GM21447 (cell line): ENCODE measurements at regions not wholly inside any gene's neighbourhood (a gene's known extent, or its start where the extent isn't known, plus 50 kb on each side); places are given as distances from the start of the nearest gene placed in this dataset.

Source experiments
- ATAC-seq: cut with Tn5 transposase; IDR thresholded peaks from one replicate; pipeline ENCODE4 v1.9.1; 2021; ENCODE audit not compliant: unreplicated experiment

DNA sequence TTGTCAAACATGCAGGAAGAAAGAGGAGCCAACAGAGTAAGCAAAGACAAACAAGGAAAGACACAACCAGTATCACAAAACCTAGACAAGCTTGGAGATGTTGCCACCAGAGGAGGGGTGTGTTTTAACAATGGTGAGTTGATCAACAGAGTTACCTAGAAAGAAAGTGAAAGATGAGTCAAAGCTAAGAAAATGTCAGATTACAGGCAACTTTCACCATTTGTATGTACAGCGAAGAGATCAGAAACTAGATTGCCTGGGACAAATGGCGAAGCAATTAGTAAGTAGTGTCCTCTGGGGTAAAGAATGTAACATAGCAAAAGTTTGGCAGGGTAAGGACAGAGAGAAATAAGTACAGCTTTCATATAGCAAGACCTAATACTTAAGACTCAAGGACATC is 51.6 kb upstream of the POU3F2 start:
- ATAC-seq, result no peak

DNA sequence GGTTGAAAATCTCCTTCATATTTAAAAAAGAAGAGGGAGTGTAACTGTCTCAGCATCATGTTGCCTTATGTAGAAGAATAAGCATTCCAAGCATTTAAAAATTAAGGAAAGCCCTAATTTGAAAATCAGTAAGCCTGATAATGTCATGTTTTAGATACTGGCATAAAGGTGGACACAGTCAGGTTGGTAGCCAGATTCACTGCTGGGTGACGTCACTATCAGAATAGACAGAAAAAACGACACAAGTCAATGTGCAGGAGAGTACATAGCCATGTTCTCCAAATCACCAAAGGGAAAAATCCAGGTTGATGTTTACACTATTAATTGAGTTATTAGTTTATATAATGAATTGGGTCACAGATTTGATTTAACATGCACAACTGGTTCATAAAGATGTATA is 50.8 kb upstream of the POU3F2 start:
- ATAC-seq, result no peak
